HL-60 (cell line): ENCODE measurements at regions not wholly inside any gene's neighbourhood (a gene's known extent, or its start where the extent isn't known, plus 50 kb on each side); places are given as distances from the start of the nearest gene placed in this dataset.

Source experiments
- DNase-seq, 2 experiments: peaks; one replicate each; pipeline ENCODE4 v3.0.0-alpha.2; 2010 to 2020; ENCODE audit warnings: low read depth in 1 of 2, low spot score in 1 of 2
- H3K27ac ChIP-seq: fragments of 250-450 bp; sonication (Bioruptor Pico); replicated peaks from 2 replicates; pipeline ENCODE4 v1.5.1; 2020; ENCODE audit warnings: mild to moderate bottlenecking, moderate library complexity
- H3K27me3 ChIP-seq: fragments of 250-450 bp; sonication (Bioruptor Pico); 2 replicates; pipeline ENCODE4 v1.5.1; 2021; ENCODE audit warnings: mild to moderate bottlenecking, moderate library complexity; ENCODE audit not compliant: insufficient read depth, poor library complexity, severe bottlenecking
- H3K4me3 ChIP-seq: replicated peaks from 2 replicates; pipeline ENCODE4 v1.5.1; 2011; ENCODE audit warnings: mild to moderate bottlenecking, control low read depth, low read length; ENCODE audit not compliant: insufficient read depth
- GABPA ChIP-seq: IDR thresholded peaks from 2 replicates; pipeline ENCODE4 v1.6.1; 2012; ENCODE audit warnings: low read depth
- POLR2AphosphoS5 ChIP-seq: IDR thresholded peaks from 2 replicates; pipeline ENCODE4 v1.6.1; 2012; ENCODE audit warnings: low read depth
- REST ChIP-seq: IDR thresholded peaks from 2 replicates; pipeline ENCODE4 v1.6.1; 2012; ENCODE audit warnings: low read depth; ENCODE audit not compliant: insufficient replicate concordance
- SPI1 ChIP-seq: IDR thresholded peaks from 2 replicates; pipeline ENCODE4 v1.6.1; 2012; ENCODE audit warnings: low read depth, mild to moderate bottlenecking, borderline replicate concordance
- TF ChIP-seq, protein P1 (sequence below): IDR thresholded peaks from one replicate; pipeline ENCODE4 v1.5.1; 2011; ENCODE audit warnings: low read length, control low read depth, inconsistent platforms; ENCODE audit not compliant: insufficient read depth

DNA sequence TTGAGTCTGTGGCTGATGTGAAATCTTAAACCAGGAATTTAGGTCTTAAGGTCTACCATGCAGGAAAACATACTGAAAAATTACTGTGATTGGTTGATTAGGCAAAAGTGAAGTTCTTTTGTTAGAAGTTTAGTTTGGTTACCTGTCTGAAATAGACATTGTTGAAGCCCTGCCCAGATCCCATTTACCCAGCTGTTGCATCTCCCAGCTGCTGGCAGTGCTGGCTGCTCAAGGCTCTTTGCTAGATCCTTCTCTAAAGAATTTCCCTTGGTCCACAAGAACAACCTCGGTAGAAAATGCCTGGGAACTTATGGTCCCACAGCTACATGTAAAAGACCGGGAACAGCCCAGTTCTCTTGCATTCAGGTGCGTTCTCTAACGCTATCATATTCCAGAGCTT is 137.3 kb downstream of the EDEM1 start:
- H3K27me3 ChIP-seq = no peaks in the 10 kb centered on the region
- H3K4me3 ChIP-seq = no peak overlapping the region
- H3K27ac ChIP-seq = no peak overlapping the region
- DNase-seq = no peak
- TF ChIP-seq POLR2AphosphoS5 (no peak), GABPA (no peak), REST (no peak), SPI1 (no peak)
- TF ChIP-seq, protein P1, sequence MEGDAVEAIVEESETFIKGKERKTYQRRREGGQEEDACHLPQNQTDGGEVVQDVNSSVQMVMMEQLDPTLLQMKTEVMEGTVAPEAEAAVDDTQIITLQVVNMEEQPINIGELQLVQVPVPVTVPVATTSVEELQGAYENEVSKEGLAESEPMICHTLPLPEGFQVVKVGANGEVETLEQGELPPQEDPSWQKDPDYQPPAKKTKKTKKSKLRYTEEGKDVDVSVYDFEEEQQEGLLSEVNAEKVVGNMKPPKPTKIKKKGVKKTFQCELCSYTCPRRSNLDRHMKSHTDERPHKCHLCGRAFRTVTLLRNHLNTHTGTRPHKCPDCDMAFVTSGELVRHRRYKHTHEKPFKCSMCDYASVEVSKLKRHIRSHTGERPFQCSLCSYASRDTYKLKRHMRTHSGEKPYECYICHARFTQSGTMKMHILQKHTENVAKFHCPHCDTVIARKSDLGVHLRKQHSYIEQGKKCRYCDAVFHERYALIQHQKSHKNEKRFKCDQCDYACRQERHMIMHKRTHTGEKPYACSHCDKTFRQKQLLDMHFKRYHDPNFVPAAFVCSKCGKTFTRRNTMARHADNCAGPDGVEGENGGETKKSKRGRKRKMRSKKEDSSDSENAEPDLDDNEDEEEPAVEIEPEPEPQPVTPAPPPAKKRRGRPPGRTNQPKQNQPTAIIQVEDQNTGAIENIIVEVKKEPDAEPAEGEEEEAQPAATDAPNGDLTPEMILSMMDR = no peak

- H3K4me3 ChIP-seq = no peak overlapping the region
- TF ChIP-seq POLR2AphosphoS5 = no peak
- no peak for TF ChIP-seq SPI1
- TF ChIP-seq, protein P1 = no peak
- no peak for TF ChIP-seq REST
- TF ChIP-seq GABPA = no peak
- no peak overlapping the region for H3K27ac ChIP-seq
- DNase-seq = no peak
- no peaks in the 10 kb centered on the region for H3K27me3 ChIP-seq
These were observed 142.8 kb downstream of the EDEM1 start for GRCh38 chr3:5330152-5330810.

DNA sequence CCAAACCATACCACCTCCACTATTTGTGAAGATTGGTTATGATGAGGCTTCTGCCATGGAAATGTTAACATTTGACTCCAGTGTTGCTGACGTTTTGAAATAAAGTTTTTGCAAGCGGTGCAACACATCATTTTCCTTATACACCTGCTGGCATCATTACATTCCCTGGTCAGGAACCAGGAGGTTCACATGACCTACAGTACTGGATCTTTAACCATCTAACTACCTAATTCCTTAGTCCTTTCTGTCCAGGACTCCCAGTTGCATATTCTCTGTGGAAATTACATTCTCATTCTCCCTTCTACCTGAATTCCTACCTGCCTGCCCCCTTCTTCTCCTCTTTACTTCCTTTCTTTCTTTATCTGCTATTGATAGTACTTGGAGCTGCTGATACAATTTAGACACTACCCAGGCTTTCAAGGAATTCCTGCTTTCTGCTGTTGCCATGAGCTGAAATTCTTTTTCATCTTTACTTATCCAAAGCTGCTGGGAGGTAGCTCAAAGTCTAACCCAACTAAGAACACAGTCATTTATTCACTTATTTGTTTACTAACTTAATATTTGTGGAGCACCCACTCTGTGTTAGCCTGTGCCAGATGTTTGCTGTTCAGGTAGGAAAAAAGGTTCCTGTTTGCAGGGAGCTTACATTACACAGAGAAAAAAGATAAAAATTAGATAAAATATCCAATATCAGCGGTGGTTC is 144.2 kb downstream of the EDEM1 start:
- TF ChIP-seq, protein P1 = no peak
- TF ChIP-seq REST = no peak
- no peak for TF ChIP-seq GABPA
- TF ChIP-seq POLR2AphosphoS5 = no peak
- no peak for TF ChIP-seq SPI1
- no peak overlapping the region for H3K4me3 ChIP-seq
- no peaks in the 10 kb centered on the region for H3K27me3 ChIP-seq
- H3K27ac ChIP-seq = no peak overlapping the region
- no peak for DNase-seq
